ENCODE measurements at regions not wholly inside any gene's neighbourhood (a gene's known extent, or its start where the extent isn't known, plus 50 kb on each side); places are given as distances from the start of the nearest gene placed in this dataset.

GRCh38 chr5:158483281-158483860, 616.3 kb downstream of the EBF1 start:
- DNase-seq, result peak in 1 of 3 donors; percentile 69

DNA sequence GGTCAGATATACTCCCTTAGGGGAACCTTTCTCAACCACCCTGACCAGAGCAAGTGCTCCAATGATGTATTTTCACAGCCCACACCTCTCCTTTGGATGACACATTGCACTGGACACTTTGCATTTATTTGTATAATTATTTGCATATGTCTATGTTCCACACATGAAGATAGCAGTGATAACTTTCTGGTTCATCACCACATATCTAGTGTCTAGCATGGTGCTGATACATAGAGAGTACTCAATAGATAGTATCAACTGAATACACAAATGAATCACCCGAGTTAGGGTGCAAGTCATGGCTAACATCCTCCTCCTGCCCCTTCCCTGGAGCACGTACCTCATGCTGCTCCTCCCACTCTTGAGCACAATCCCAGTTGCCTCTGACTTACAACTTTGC, 617.6 kb downstream of the EBF1 start:
- no peak for DNase-seq

DNA sequence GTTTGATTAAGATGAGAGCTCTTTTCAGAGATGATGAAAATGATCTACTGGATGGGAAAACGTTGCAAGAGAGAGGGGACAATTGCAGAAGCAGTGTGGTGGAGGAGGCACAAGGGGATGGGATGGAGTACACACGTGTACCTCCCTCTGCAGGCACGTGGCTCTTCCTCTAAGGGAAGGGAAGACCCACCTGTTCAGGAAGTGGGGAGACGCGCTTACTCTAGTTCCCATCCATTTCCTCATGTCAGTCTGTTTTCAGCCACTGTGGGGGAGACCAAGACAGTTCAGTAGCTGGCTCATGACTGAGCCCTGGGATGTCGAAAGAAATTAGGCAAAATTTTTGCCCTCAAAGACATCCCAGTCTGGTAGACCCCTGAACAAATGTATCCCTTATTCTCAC, 619.2 kb upstream of the CLINT1 start:
- no peak for DNase-seq

DNA sequence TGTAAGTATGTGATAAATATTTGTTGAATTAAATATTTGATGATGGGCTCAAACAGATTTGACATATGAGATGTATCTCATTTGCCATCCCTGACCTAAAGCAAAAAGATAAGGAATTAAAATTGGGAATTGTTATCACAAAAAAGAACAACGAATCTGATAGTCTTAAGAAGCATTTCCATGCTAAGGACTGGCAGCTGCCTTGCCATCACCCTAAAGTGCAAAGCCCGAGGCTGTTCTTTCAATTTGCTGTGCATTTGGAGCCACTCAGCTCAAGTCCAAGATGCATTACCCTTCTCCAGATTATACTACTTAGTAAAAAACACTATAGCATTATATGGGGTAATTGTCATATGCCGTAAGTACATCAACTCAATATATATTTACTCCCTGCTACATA, 618.3 kb upstream of the CLINT1 start:
- DNase-seq, result no peak

GRCh38 chr5:158473016-158473635, 614.2 kb upstream of the CLINT1 start:
- peak in 1 of 3 donors; percentile 90 for DNase-seq

- no peak for DNase-seq
Measured at GRCh38 chr5:158471535-158471924, 612.6 kb upstream of the CLINT1 start.

DNA sequence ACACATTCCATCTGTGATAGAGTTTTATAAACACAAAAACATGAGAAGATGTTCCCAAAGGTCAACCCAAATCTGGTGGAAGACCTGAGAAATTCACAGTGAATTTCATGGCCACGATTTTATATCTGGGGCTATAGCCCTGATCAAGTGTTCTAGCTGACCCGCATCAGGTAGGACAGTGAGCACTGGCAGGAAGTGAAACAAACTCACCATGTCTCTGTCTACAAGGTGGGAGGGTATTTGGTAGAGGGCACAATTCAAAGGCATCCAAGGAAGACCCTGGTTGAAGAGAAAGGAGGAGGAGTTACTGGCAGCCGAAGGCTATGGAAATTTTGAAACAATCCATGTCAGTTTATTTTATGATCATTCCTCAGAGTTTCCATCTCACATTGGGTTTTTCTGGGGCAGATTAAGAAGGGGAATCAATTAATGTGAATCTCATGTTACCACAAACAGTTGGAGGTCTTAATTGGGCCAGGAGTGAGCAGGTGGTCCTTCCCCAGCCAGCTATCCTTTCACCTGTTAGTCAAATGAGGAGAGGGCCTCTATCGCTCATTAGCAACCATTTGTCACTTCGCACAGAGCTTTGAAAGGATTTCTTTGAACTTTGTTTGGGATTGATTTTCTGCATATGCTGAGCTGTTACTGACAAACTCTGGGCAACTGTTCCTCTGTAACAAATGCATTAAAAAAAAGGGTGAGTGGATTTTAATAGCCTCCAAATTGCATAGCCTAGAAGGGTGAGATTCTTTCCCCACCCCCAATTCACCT, 612.0 kb upstream of the CLINT1 start:
- peak in 1 of 3 donors; percentile 48 for DNase-seq

DNA sequence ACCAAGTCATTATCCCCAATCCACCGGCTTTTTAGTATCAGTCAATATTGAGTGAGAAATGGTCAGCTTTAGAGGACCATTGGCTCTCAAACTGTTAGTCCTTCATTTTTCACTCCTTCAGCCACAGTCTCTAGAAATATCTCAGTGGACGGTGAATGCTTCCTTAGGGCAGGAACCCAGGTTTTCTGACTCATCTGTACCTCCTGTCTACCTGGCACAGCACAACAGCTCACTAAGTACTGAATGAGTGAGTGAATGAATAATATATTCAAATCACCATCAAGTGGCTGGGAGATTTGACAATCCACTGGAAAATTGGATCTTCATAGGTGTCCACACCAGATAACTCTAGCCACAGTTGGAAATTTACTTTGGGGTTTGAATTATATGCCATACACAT, 609.5 kb upstream of the CLINT1 start:
- DNase-seq, result peak in 1 of 3 donors; percentile 37

DNA sequence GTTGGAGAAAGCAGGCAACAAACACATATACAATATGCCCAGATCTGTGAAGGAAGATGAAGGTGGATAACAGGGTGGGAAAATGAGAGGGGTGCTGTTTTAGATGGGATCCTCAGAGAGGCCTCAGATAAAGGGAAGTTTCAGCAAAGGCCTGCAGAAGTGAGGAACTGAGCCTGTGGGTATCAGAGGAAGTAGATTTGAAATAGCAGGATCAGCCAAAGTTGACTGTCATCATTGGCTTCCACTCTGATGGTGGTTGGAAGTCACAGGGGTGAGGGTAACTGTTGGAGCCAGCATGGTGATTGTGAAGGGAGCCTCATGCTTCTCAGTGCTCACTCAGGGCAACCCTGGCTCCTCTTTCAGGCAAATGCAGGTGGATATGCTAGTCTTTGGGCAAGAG, 607.2 kb upstream of the CLINT1 start:
- DNase-seq, result no peak

- DNase-seq, result no peak
Measured at GRCh38 chr5:158465086-158465972, 606.4 kb upstream of the CLINT1 start.

DNA sequence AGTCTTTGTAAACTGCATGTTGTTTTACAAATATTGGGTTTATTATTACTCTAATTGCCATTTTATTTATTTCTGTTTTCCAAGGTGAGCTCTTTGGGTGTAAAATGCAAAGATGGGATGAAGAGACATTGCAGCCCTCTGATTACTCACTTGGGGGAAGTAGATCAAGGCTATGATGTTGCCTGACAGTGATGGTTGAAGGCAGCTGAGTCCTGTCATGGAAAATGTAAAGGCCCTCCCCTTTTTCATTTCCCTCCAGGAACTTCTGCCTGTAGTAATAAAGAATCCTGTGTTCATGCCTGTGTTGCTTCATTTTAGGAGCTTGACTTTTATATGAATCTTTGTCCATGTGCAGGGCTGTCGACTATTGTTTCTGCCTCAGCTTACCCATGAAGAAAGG, 605.4 kb upstream of the CLINT1 start:
- peak; percentile 51 to 77 (median 62) for DNase-seq

GRCh38 chr5:158463938-158464337, 605.0 kb upstream of the CLINT1 start:
- DNase-seq, result no peak

GRCh38 chr5:158463188-158463587, 604.2 kb upstream of the CLINT1 start:
- DNase-seq, result no peak

GRCh38 chr5:158462349-158463114, 603.6 kb upstream of the CLINT1 start:
- DNase-seq, result peak in 2 of 3 donors; percentile 64 to 88

- DNase-seq, result peak in 2 of 3 donors; percentile 84 to 93
Measured at GRCh38 chr5:158461240-158461854, 602.4 kb upstream of the CLINT1 start.

DNA sequence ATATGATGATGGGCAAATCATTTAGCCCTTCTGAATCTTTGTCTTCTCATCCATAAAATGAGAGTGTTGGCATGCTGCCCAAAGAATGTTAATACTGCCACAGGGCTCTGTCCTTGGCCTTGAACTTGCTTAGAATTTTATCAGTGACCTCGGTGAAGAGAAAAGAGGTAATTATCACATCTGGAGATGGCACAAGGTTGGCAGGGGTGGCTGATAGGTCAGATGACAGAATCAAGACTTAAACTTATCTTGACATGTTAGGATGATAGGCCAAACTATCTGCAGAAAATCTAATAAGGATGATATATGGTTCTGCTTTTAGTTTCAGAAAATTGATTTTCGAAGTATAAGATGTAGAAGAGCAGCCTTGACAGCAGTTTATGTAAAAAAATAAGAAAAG, 599.1 kb upstream of the CLINT1 start:
- DNase-seq, result no peak

DNA sequence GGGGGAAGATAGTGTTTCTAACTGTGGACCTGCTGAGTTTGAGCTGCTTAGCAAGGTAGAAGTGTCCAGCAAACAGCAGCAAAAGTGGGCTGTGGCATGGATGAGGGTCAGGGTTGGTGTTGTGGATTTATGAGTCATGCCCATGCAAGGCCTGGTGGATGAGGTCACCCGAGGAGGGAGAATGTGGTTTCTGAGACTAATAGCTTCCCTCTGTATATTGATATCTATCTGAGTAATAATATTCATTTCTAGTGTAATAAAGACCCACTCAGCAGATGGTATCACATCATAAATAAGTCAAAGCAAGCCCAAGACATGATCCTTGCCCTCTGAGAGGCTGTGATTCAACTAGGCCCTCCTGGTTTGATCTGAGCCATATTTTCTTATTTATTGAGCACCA, 597.8 kb upstream of the CLINT1 start:
- DNase-seq, result peak in 1 of 3 donors; percentile 74

- no peak for DNase-seq
Measured at GRCh38 chr5:158456241-158456640, 597.3 kb upstream of the CLINT1 start.

DNA sequence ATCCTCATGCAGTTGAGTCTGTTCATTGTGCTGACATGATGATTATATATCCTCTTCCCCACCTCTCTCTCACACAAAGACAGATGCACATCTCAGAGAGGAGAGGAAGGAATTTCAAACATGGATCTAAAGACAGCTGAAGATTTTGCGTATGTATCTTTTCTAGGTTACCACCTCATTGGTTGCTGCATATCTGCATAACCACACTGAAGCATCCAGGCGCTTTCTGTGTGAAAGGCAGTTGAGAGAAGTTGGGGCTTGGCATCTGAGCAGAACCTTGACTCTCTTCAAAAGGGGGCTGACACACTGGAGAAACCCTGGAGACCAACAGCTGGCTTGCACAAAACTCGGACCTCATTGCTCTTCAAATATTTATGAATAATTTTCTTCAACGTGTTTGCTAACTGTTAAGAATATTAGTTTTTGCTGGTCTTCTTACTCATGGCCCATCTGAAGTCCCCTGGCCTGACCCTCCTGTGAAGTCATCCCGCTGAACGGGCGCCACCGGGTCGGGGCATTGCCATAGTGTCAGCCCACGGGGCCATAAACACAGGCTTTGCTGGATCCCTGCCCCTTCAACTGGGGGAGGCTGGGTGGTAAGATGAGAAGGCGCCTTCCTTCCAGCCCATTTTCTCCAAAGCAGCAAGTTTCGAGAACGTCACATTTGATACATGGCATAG, 593.2 kb upstream of the CLINT1 start:
- DNase-seq, result peak in 1 of 3 donors; percentile 43
